ENCODE measurements at regions not wholly inside any gene's neighbourhood (a gene's known extent, or its start where the extent isn't known, plus 50 kb on each side); places are given as distances from the start of the nearest gene placed in this dataset.

GRCh38 chr2:239638376-239638775, 237.6 kb upstream of the HDAC4 start:
- Mint-ChIP-seq H3K36me3 (no peaks in the 10 kb centered on the region), H3K4me1 (peaks cover 7% of the 10 kb centered on the region), H3K27ac (no peak overlapping the region), H3K27me3 (ENCODE audit: insufficient read depth, low read depth) (peaks cover 5% of the 10 kb centered on the region), H3K9me3 (peaks cover 8% of the 10 kb centered on the region), H3K4me3 (no peak overlapping the region)
- no peak for DNase-seq (ENCODE audit: low spot score)
- Histone ChIP-seq H3K27ac (no peak overlapping the region), H3K36me3 (no peaks in the 10 kb centered on the region), H3F3A (ENCODE audit: low read depth) (peaks cover 2% of the 10 kb centered on the region), H3K4me1 (no peaks in the 10 kb centered on the region), H4K20me1 (ENCODE audit: low read depth) (no peaks in the 10 kb centered on the region), H3K4me3 (no peak overlapping the region), H3K9me3 (ENCODE audit: low read depth) (no peaks in the 10 kb centered on the region), H3K9ac (no peak overlapping the region), H3K4me2 (no peak overlapping the region), H3K27me3 (no peaks in the 10 kb centered on the region), H2AFZ (replicated peaks) (no peak overlapping the region), H3K79me2 (ENCODE audit: low read depth) (no peaks in the 10 kb centered on the region)
- TF ChIP-seq EZH2 (IDR thresholded peaks at IDR 0.05) (no peak), EZH2phosphoT487 (IDR thresholded peaks at IDR 0.05) (no peak)
- TF ChIP-seq, protein P1, sequence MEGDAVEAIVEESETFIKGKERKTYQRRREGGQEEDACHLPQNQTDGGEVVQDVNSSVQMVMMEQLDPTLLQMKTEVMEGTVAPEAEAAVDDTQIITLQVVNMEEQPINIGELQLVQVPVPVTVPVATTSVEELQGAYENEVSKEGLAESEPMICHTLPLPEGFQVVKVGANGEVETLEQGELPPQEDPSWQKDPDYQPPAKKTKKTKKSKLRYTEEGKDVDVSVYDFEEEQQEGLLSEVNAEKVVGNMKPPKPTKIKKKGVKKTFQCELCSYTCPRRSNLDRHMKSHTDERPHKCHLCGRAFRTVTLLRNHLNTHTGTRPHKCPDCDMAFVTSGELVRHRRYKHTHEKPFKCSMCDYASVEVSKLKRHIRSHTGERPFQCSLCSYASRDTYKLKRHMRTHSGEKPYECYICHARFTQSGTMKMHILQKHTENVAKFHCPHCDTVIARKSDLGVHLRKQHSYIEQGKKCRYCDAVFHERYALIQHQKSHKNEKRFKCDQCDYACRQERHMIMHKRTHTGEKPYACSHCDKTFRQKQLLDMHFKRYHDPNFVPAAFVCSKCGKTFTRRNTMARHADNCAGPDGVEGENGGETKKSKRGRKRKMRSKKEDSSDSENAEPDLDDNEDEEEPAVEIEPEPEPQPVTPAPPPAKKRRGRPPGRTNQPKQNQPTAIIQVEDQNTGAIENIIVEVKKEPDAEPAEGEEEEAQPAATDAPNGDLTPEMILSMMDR (IDR thresholded peaks at IDR 0.05), result no peak

DNA sequence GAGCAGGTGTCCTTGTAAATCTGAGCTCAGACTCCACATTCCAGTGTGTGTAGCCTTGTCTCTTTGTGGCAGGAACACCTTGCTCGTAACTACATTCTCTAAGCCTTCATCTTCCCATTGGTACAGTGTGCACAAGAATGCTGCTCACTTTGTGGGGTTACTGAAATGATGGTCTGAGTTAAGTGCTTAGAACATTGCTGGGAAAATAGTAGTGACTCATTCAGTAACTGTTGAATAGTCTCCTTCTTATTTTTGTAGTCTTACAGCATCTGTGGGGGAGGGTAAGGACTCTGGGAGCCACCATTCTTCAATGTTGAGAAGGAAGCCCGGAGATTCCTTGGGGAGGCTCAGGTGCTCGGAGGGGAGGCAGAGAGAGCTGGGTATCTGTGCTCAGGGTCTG, 236.0 kb upstream of the HDAC4 start:
- Histone ChIP-seq H3K4me3 (no peak overlapping the region), H3F3A (ENCODE audit: low read depth) (no peaks in the 10 kb centered on the region), H3K36me3 (no peaks in the 10 kb centered on the region), H3K4me2 (no peak overlapping the region), H4K20me1 (ENCODE audit: low read depth) (no peaks in the 10 kb centered on the region), H2AFZ (replicated peaks) (no peak overlapping the region), H3K9ac (no peak overlapping the region), H3K27me3 (no peaks in the 10 kb centered on the region), H3K27ac (no peak overlapping the region), H3K9me3 (ENCODE audit: low read depth) (no peaks in the 10 kb centered on the region), H3K79me2 (ENCODE audit: low read depth) (no peaks in the 10 kb centered on the region), H3K4me1 (no peaks in the 10 kb centered on the region)
- no peak overlapping the region for H3K27ac Mint-ChIP-seq
- no peaks in the 10 kb centered on the region for H3K36me3 Mint-ChIP-seq
- peaks cover 8% of the 10 kb centered on the region for H3K4me1 Mint-ChIP-seq
- no peak overlapping the region for H3K4me3 Mint-ChIP-seq
- no peak for DNase-seq (ENCODE audit: low spot score)
- TF ChIP-seq EZH2 (IDR thresholded peaks at IDR 0.05) (no peak), EZH2phosphoT487 (IDR thresholded peaks at IDR 0.05) (no peak)
- TF ChIP-seq, protein P1 (IDR thresholded peaks at IDR 0.05), result no peak
- H3K9me3 Mint-ChIP-seq, result peaks cover 8% of the 10 kb centered on the region
- H3K27me3 Mint-ChIP-seq (ENCODE audit: insufficient read depth, low read depth), result peaks cover 5% of the 10 kb centered on the region

DNA sequence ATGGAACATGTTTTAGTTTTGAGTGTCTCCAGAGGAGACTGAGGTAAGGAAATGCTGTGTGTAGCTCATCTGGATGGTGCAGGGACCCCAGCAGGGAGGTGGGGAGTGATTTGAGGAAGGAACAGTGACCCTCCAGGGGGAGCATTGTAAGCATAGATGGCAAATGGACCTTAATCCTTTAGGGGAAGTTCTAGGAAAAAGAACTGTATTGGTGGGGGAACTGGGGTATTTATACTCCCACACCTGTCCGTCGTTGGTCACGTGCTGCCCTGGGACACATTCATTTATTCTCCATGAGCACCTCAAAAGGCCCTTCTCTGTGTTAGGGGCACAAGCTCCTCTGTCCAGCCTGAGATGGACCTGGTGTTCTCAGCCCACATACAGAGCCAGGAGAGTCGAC, 233.9 kb upstream of the HDAC4 start:
- no peak overlapping the region for H3K27ac Mint-ChIP-seq
- Histone ChIP-seq H3K4me1 (no peaks in the 10 kb centered on the region), H3K9me3 (ENCODE audit: low read depth) (no peaks in the 10 kb centered on the region), H3K27ac (no peak overlapping the region), H3K36me3 (no peaks in the 10 kb centered on the region), H3F3A (ENCODE audit: low read depth) (no peaks in the 10 kb centered on the region), H3K27me3 (no peaks in the 10 kb centered on the region), H3K79me2 (ENCODE audit: low read depth) (no peaks in the 10 kb centered on the region), H2AFZ (replicated peaks) (no peak overlapping the region), H3K9ac (no peak overlapping the region), H4K20me1 (ENCODE audit: low read depth) (no peaks in the 10 kb centered on the region), H3K4me3 (no peak overlapping the region), H3K4me2 (no peak overlapping the region)
- no peaks in the 10 kb centered on the region for H3K36me3 Mint-ChIP-seq
- peaks cover 8% of the 10 kb centered on the region for H3K9me3 Mint-ChIP-seq
- TF ChIP-seq, protein P1 (IDR thresholded peaks at IDR 0.05), result no peak
- TF ChIP-seq EZH2phosphoT487 (IDR thresholded peaks at IDR 0.05), result no peak
- TF ChIP-seq EZH2 (IDR thresholded peaks at IDR 0.05), result no peak
- DNase-seq (ENCODE audit: low spot score), result no peak
- H3K4me3 Mint-ChIP-seq, result no peak overlapping the region
- peaks cover 6% of the 10 kb centered on the region for H3K4me1 Mint-ChIP-seq
- H3K27me3 Mint-ChIP-seq (ENCODE audit: insufficient read depth, low read depth), result peaks cover 7% of the 10 kb centered on the region

Data from neural progenitor cell (in vitro differentiated cells).